SK-N-SH treated with all-trans-retinoic acid at 6 μM for 48 hours (cell line): ENCODE measurements at regions not wholly inside any gene's neighbourhood (a gene's known extent, or its start where the extent isn't known, plus 50 kb on each side); places are given as distances from the start of the nearest gene placed in this dataset.
"Not testable (repeated sequence)": the region's sequence is repeated elsewhere in the genome, so short reads cannot be mapped to it uniquely, and the experiment has no call there.

Source experiments
- ATAC-seq: fragments of 200-7000 bp; cut with Tn5 transposase; 3 replicates; pipeline ENCODE4 v1.9.1; 2020; ENCODE audit warnings: mild to moderate bottlenecking, moderate library complexity
- ARNTL ChIP-seq: fragments of 450-650 bp; formaldehyde crosslinking; IDR thresholded peaks from 2 replicates; pipeline ENCODE4 v1.5.0; 2020; ENCODE audit warnings: low read depth, mild to moderate bottlenecking, moderate library complexity, borderline replicate concordance
- BACH2 ChIP-seq: fragments of 250-450 bp; sonication (Bioruptor Pico); IDR thresholded peaks from 2 replicates; pipeline ENCODE4 v1.9.0; 2021; ENCODE audit warnings: mild to moderate bottlenecking, borderline replicate concordance
- CSDC2 ChIP-seq: fragments of 250-450 bp; sonication (Bioruptor Pico); IDR thresholded peaks from 2 replicates; pipeline ENCODE4 v1.5.0; 2020; ENCODE audit warnings: mild to moderate bottlenecking, moderate library complexity
- ESRRG ChIP-seq: fragments of 250-450 bp; sonication (Bioruptor Pico); IDR thresholded peaks from 2 replicates; pipeline ENCODE4 v1.6.1; 2021; ENCODE audit warnings: mild to moderate bottlenecking
- GLIS3 ChIP-seq: fragments of 250-450 bp; sonication (Bioruptor Pico); IDR thresholded peaks from 2 replicates; pipeline ENCODE4 v1.5.0; 2020; ENCODE audit warnings: mild to moderate bottlenecking, moderate library complexity
- ISL1 ChIP-seq: fragments of 250-450 bp; sonication (Bioruptor Pico); IDR thresholded peaks from 2 replicates; pipeline ENCODE4 v2.1.2; 2022; ENCODE audit warnings: mild to moderate bottlenecking, moderate library complexity
- OSR1 ChIP-seq: fragments of 250-450 bp; sonication (Bioruptor Pico); IDR thresholded peaks from 2 replicates; pipeline ENCODE4 v1.8.0; 2022; ENCODE audit warnings: moderate library complexity, mild to moderate bottlenecking, inconsistent platforms
- PPARA ChIP-seq: fragments of 250-450 bp; sonication (Bioruptor Pico); IDR thresholded peaks from 2 replicates; pipeline ENCODE4 v1.5.0; 2020; ENCODE audit warnings: mild to moderate bottlenecking, borderline replicate concordance
- RARB ChIP-seq: fragments of 250-450 bp; sonication (Bioruptor Pico); IDR thresholded peaks from 2 replicates; pipeline ENCODE4 v1.8.0; 2021; ENCODE audit warnings: mild to moderate bottlenecking, moderate library complexity
- SNAI2 ChIP-seq: fragments of 250-450 bp; sonication (Bioruptor Pico); IDR thresholded peaks from 2 replicates; pipeline ENCODE4 v1.5.0; 2020; ENCODE audit warnings: mild to moderate bottlenecking, moderate library complexity
- TCF4 ChIP-seq: fragments of 250-450 bp; sonication (Bioruptor Pico); IDR thresholded peaks from 2 replicates; pipeline ENCODE4 v1.8.0; 2021; ENCODE audit warnings: mild to moderate bottlenecking, moderate library complexity, borderline replicate concordance
- TOX ChIP-seq: fragments of 250-450 bp; sonication (Bioruptor Pico); IDR thresholded peaks from 2 replicates; pipeline ENCODE4 v1.8.0; 2021; ENCODE audit warnings: mild to moderate bottlenecking, moderate library complexity, borderline replicate concordance
- ZC3H10 ChIP-seq: fragments of 250-450 bp; sonication (Bioruptor Pico); IDR thresholded peaks from 2 replicates; pipeline ENCODE4 v1.5.1; 2021; ENCODE audit warnings: mild to moderate bottlenecking, moderate library complexity
- ZFP3 ChIP-seq: fragments of 250-450 bp; sonication (Bioruptor Pico); IDR thresholded peaks from 2 replicates; pipeline ENCODE4 v1.5.0; 2020; ENCODE audit warnings: mild to moderate bottlenecking, moderate library complexity
- ZFP30 ChIP-seq: fragments of 450-650 bp; formaldehyde crosslinking; IDR thresholded peaks from 2 replicates; pipeline ENCODE4 v1.5.0; 2022; ENCODE audit warnings: mild to moderate bottlenecking, moderate library complexity
- ZNF565 ChIP-seq: fragments of 450-650 bp; formaldehyde crosslinking; conservative IDR thresholded peaks from 2 replicates; pipeline ENCODE4 v1.5.0; 2020; ENCODE audit warnings: low read depth, mild to moderate bottlenecking, moderate library complexity
- ZNF70 ChIP-seq: fragments of 450-650 bp; formaldehyde crosslinking; IDR thresholded peaks from 2 replicates; pipeline ENCODE4 v1.5.0; 2020; ENCODE audit warnings: mild to moderate bottlenecking, moderate library complexity
- ZNF8 ChIP-seq: fragments of 450-650 bp; formaldehyde crosslinking; IDR thresholded peaks from 2 replicates; pipeline ENCODE4 v1.5.0; 2020; ENCODE audit warnings: mild to moderate bottlenecking, moderate library complexity
- TF ChIP-seq, protein P1 (sequence below): fragments of 250-450 bp; sonication (Bioruptor Pico); IDR thresholded peaks from 2 replicates; pipeline ENCODE4 v1.5.1; 2020; ENCODE audit warnings: low read depth, mild to moderate bottlenecking, moderate library complexity
- TF ChIP-seq, protein P2 (sequence below): fragments of 250-450 bp; sonication (Bioruptor Pico); IDR thresholded peaks from 2 replicates; pipeline ENCODE4 v1.5.0; 2020; ENCODE audit warnings: mild to moderate bottlenecking, moderate library complexity
- TF ChIP-seq, protein P3 (sequence below): fragments of 250-450 bp; sonication (Bioruptor Pico); IDR thresholded peaks from 2 replicates; pipeline ENCODE4 v1.8.0; 2021; ENCODE audit warnings: low read depth, mild to moderate bottlenecking, moderate library complexity, borderline replicate concordance
- TF ChIP-seq, protein P4 (sequence below): fragments of 250-450 bp; sonication (Bioruptor Pico); IDR thresholded peaks from 2 replicates; pipeline ENCODE4 v1.5.1; 2021; ENCODE audit warnings: mild to moderate bottlenecking, moderate library complexity
- TF ChIP-seq, protein P5 (sequence below): fragments of 250-450 bp; sonication (Bioruptor Pico); IDR thresholded peaks from 2 replicates; pipeline ENCODE4 v1.8.0; 2020; ENCODE audit warnings: mild to moderate bottlenecking, moderate library complexity, borderline replicate concordance

DNA sequence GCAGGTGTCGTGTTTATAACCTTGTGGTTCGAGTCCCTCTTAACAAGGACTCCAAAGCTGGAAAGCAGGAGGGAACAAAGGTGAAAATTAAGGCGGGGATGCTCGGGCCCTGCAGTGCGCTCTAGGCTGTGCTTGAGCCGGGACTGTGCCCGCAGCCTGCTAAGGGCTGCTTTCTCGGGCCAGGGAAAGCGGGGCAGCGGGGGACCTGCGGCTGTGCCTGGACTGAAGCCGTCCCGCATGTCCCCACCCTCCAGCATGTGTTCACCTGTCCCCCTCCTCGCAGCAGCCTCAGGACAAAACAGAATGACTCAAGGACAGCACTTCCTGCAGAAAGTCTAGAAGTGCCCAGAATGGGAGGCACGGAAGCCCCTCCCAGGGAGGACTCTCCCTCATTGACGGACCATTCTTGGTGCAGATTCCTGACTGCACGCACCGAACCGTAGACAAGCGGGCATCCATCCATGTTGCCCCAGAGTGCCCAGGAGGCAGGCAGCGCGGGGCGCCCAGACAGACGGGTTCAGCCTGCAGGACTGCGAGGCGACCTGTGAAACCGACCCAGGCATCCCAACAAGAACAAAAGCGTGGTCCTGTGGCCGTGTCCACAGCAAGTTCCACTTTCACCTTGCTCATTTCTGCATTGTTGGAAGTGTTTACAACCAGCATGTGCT lies 342.9 kb downstream of the MAGEB5 start:
- TF ChIP-seq CSDC2 (CRISPR knock-in tag), result no peak
- TF ChIP-seq TCF4 (CRISPR knock-in tag), result no peak
- TF ChIP-seq, protein P1, sequence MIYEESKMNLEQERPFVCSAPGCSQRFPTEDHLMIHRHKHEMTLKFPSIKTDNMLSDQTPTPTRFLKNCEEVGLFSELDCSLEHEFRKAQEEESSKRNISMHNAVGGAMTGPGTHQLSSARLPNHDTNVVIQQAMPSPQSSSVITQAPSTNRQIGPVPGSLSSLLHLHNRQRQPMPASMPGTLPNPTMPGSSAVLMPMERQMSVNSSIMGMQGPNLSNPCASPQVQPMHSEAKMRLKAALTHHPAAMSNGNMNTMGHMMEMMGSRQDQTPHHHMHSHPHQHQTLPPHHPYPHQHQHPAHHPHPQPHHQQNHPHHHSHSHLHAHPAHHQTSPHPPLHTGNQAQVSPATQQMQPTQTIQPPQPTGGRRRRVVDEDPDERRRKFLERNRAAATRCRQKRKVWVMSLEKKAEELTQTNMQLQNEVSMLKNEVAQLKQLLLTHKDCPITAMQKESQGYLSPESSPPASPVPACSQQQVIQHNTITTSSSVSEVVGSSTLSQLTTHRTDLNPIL (CRISPR knock-in tag), result no peak
- TF ChIP-seq ESRRG (CRISPR knock-in tag), result no peak
- no peak for TF ChIP-seq GLIS3 (CRISPR knock-in tag)
- TF ChIP-seq BACH2 (CRISPR knock-in tag), result no peak
- no peak for TF ChIP-seq ZNF8 (CRISPR knock-in tag)
- no peak for TF ChIP-seq TOX (CRISPR knock-in tag)
- no peak for TF ChIP-seq ZFP30
- TF ChIP-seq, protein P2, sequence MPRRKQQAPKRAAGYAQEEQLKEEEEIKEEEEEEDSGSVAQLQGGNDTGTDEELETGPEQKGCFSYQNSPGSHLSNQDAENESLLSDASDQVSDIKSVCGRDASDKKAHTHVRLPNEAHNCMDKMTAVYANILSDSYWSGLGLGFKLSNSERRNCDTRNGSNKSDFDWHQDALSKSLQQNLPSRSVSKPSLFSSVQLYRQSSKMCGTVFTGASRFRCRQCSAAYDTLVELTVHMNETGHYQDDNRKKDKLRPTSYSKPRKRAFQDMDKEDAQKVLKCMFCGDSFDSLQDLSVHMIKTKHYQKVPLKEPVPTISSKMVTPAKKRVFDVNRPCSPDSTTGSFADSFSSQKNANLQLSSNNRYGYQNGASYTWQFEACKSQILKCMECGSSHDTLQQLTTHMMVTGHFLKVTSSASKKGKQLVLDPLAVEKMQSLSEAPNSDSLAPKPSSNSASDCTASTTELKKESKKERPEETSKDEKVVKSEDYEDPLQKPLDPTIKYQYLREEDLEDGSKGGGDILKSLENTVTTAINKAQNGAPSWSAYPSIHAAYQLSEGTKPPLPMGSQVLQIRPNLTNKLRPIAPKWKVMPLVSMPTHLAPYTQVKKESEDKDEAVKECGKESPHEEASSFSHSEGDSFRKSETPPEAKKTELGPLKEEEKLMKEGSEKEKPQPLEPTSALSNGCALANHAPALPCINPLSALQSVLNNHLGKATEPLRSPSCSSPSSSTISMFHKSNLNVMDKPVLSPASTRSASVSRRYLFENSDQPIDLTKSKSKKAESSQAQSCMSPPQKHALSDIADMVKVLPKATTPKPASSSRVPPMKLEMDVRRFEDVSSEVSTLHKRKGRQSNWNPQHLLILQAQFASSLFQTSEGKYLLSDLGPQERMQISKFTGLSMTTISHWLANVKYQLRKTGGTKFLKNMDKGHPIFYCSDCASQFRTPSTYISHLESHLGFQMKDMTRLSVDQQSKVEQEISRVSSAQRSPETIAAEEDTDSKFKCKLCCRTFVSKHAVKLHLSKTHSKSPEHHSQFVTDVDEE (CRISPR knock-in tag), result no peak
- no peak for TF ChIP-seq OSR1
- TF ChIP-seq PPARA (CRISPR knock-in tag), result no peak
- no peak for ATAC-seq

DNA sequence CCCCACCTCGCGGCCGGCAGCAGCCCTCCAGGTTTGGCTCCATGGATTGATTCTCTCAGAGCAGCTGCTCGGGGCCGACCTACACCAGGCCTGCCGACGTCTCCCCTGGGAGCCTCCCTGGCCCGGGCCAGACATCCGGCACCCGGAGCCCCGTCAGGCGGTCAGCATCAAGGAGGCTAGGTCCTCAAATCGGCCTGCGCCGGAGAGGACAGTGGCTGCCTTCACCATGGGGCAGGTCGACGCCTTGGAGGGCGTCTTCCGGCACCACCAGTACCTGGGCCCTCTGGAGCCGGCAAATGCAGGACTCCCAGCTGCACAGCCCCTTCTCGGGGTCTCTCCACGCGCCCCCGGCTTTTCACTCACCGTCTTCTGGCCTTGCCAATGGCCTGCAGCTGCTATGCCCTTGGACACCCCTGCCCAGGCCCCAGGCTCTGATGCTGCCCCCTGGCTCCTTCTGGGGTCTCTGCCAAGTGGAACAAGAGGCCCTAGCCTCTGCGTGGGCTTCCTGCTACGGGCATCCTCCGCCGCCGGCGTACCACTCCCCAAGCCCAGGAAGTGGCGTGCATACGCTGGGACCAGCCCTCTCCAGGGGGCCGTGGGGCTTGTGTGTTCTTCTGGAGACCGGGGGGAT lies 341.8 kb downstream of the MAGEB5 start:
- ATAC-seq, result no peak
- TF ChIP-seq ISL1 (CRISPR knock-in tag), result no peak
- TF ChIP-seq ZNF565 (CRISPR knock-in tag), result no peak
- TF ChIP-seq ARNTL (CRISPR knock-in tag), result no peak
- no peak for TF ChIP-seq ZFP3 (CRISPR knock-in tag)
- TF ChIP-seq, protein P3, sequence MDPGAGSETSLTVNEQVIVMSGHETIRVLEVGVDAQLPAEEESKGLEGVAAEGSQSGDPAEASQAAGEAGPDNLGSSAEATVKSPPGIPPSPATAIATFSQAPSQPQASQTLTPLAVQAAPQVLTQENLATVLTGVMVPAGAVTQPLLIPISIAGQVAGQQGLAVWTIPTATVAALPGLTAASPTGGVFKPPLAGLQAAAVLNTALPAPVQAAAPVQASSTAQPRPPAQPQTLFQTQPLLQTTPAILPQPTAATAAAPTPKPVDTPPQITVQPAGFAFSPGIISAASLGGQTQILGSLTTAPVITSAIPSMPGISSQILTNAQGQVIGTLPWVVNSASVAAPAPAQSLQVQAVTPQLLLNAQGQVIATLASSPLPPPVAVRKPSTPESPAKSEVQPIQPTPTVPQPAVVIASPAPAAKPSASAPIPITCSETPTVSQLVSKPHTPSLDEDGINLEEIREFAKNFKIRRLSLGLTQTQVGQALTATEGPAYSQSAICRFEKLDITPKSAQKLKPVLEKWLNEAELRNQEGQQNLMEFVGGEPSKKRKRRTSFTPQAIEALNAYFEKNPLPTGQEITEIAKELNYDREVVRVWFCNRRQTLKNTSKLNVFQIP (CRISPR knock-in tag), result no peak
- TF ChIP-seq ZFP30, result no peak
- no peak for TF ChIP-seq SNAI2 (CRISPR knock-in tag)
- no peak for TF ChIP-seq OSR1
- no peak for TF ChIP-seq ZNF8 (CRISPR knock-in tag)
- TF ChIP-seq ZNF70 (CRISPR knock-in tag), result no peak
- TF ChIP-seq, protein P1 (CRISPR knock-in tag), result no peak
- TF ChIP-seq CSDC2 (CRISPR knock-in tag), result no peak
- TF ChIP-seq PPARA (CRISPR knock-in tag), result no peak
- no peak for TF ChIP-seq ZC3H10 (CRISPR knock-in tag)
- TF ChIP-seq TCF4 (CRISPR knock-in tag), result no peak
- TF ChIP-seq TOX (CRISPR knock-in tag), result no peak

DNA sequence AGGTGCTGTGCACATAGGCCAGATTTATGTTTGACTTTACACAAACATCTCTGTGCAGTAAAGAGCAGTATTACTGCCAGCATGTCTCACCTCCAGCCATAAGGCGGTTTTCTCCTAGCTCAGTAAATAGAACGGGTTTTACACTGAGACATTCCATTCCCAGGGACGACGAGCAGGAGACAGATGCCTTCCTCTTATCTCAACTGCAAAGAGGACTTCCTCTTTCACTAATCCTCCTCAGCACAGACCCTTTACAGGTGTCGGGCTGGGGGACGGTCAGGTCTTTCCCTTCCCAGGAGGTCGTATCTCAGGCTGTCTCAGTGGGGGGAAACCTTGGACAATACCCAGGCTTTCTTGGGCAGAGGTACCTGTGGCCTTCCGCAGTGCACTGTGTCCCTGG lies 309.8 kb downstream of the MAGEB5 start:
- not testable (repeated sequence) for ATAC-seq

DNA sequence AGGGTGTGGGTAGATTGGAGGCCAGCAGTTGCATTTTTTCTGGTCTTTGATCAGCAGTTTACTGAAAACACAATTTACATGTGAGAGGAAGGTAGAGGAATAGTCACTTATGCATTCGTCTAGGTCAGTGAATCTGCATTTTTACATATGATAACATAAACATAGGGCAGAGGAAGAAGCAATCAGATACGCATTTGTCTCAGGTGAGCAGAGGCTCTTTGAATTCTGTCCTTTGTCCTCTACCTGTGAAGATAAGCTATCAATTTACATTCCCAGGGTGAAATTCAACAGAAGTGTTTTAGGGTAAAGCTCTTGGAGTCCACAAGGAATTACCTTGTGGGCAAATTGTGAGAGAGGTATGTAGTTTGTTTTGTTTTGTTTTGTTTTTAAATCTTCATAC lies 306.5 kb downstream of the MAGEB5 start:
- ATAC-seq, result no peak
- no peak for TF ChIP-seq ZFP30
- TF ChIP-seq BACH2 (CRISPR knock-in tag), result no peak
- TF ChIP-seq TCF4 (CRISPR knock-in tag), result no peak
- TF ChIP-seq ZC3H10 (CRISPR knock-in tag), result no peak
- no peak for TF ChIP-seq ARNTL (CRISPR knock-in tag)
- no peak for TF ChIP-seq CSDC2 (CRISPR knock-in tag)
- no peak for TF ChIP-seq PPARA (CRISPR knock-in tag)
- TF ChIP-seq ESRRG (CRISPR knock-in tag), result no peak
- TF ChIP-seq ZNF565 (CRISPR knock-in tag), result no peak
- TF ChIP-seq ISL1 (CRISPR knock-in tag), result no peak
- TF ChIP-seq ZNF70 (CRISPR knock-in tag), result no peak
- TF ChIP-seq TOX (CRISPR knock-in tag), result no peak
- no peak for TF ChIP-seq ZNF8 (CRISPR knock-in tag)
- TF ChIP-seq RARB, result no peak
- no peak for TF ChIP-seq OSR1
- TF ChIP-seq, protein P4, sequence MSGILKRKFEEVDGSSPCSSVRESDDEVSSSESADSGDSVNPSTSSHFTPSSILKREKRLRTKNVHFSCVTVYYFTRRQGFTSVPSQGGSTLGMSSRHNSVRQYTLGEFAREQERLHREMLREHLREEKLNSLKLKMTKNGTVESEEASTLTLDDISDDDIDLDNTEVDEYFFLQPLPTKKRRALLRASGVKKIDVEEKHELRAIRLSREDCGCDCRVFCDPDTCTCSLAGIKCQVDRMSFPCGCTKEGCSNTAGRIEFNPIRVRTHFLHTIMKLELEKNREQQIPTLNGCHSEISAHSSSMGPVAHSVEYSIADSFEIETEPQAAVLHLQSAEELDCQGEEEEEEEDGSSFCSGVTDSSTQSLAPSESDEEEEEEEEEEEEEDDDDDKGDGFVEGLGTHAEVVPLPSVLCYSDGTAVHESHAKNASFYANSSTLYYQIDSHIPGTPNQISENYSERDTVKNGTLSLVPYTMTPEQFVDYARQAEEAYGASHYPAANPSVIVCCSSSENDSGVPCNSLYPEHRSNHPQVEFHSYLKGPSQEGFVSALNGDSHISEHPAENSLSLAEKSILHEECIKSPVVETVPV (CRISPR knock-in tag), result no peak
- TF ChIP-seq, protein P5, sequence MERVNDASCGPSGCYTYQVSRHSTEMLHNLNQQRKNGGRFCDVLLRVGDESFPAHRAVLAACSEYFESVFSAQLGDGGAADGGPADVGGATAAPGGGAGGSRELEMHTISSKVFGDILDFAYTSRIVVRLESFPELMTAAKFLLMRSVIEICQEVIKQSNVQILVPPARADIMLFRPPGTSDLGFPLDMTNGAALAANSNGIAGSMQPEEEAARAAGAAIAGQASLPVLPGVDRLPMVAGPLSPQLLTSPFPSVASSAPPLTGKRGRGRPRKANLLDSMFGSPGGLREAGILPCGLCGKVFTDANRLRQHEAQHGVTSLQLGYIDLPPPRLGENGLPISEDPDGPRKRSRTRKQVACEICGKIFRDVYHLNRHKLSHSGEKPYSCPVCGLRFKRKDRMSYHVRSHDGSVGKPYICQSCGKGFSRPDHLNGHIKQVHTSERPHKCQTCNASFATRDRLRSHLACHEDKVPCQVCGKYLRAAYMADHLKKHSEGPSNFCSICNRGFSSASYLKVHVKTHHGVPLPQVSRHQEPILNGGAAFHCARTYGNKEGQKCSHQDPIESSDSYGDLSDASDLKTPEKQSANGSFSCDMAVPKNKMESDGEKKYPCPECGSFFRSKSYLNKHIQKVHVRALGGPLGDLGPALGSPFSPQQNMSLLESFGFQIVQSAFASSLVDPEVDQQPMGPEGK (CRISPR knock-in tag), result no peak
